ENCODE measurements at regions not wholly inside any gene's neighbourhood (a gene's known extent, or its start where the extent isn't known, plus 50 kb on each side); places are given as distances from the start of the nearest gene placed in this dataset.

DNA sequence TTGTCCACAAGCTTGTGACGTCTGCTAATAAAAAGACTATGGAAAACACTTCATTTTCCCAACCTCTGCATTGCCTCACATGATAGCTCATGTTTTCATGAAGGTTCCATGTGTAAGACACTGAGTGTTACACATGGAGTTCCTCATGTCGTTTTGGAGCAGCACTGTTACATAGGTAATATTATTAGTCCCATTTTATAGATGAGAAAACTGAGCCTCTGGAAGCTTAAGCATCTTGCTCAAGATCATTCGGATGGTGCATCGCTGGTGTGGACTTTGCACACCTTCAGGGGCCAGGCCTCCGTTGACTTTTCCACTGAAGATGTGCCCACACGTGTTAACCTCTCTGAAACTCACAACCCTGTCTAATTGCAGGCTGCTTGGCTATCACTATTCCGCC, 743.4 kb downstream of the UQCRFS1 start:
- intact Hi-C loops (cut with DNase I): loop anchor here in 1 of 2 donors (5.0 kb wide), 2 partner anchors 243 to 408 kb away; no protein-coding TSS in a partner anchor
- ATAC-seq (no peak), DNase-seq (no peak)

- ATAC-seq (peak in 1 of 2 donors; percentile 43), DNase-seq (no peak)
Measured at GRCh38 chr19:28468701-28469459, 744.1 kb downstream of the UQCRFS1 start.

GRCh38 chr19:28466107-28467045, 746.6 kb downstream of the UQCRFS1 start:
- peak in 1 of 2 donors; percentile 38 for ATAC-seq
- peak; percentile 58 for DNase-seq
- intact Hi-C loops (cut with DNase I): loop anchor here (2.0 to 5.0 kb wide), 3 partner anchors 246 to 412 kb away; no protein-coding TSS in a partner anchor

More at GRCh38 chr19:28468701-28469459, 744.1 kb downstream of the UQCRFS1 start:
- intact Hi-C loops (cut with DNase I): loop anchor here in 1 of 2 donors (5.0 kb wide), 2 partner anchors 243 to 408 kb away; no protein-coding TSS in a partner anchor

GRCh38 chr19:28465371-28466086, 747.4 kb downstream of the UQCRFS1 start:
- ATAC-seq (peak in 1 of 2 donors; percentile 51), DNase-seq (no peak)
- intact Hi-C loops (cut with DNase I): loop anchor here (2.0 to 5.0 kb wide), 4 partner anchors 245 to 413 kb away; no protein-coding TSS in a partner anchor

- ATAC-seq (no peak), DNase-seq (no peak)
- intact Hi-C loops (cut with DNase I): loop anchor here in 1 of 2 donors (2.0 kb wide), 1 partner anchor 247 kb away; no protein-coding TSS in a partner anchor
Measured at GRCh38 chr19:28463493-28464053, 749.4 kb downstream of the UQCRFS1 start.

- intact Hi-C loops (cut with DNase I): no loop called here
- ATAC-seq (no peak), DNase-seq (no peak)
Measured at GRCh38 chr19:28457620-28458019, 755.3 kb downstream of the UQCRFS1 start.

- DNase-seq: no peak
- intact Hi-C loops (cut with DNase I): no loop called here
- no peak for ATAC-seq
Measured at GRCh38 chr19:28456708-28457320, 756.1 kb downstream of the UQCRFS1 start.

- DNase-seq: no peak
- intact Hi-C loops (cut with DNase I): no loop called here
- no peak for ATAC-seq
Measured at GRCh38 chr19:28456252-28456651, 756.7 kb downstream of the UQCRFS1 start.

DNA sequence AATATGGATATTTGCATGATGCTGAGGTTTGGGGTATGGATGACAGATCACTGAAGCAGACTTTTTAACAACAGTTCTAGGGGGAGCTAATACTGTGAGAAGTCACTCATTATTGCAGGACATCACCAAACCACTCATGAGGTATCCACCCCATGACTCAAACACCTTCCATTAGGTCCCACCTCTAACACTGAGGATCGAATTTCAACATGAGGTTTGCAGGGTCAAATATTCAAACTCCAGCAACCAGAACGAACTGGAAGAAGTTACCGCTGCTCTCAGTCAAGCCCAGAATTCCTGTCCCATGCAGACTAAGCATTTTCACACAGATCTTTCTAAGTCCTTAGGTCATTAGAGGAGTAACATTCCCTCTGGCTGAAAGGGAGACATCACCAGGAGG, 758.9 kb downstream of the UQCRFS1 start:
- intact Hi-C loops (cut with DNase I): no loop called here
- DNase-seq (no peak), ATAC-seq (no peak)

GRCh38 chr19:28453420-28453819, 759.5 kb downstream of the UQCRFS1 start:
- DNase-seq (no peak), ATAC-seq (no peak)
- intact Hi-C loops (cut with DNase I): no loop called here

DNA sequence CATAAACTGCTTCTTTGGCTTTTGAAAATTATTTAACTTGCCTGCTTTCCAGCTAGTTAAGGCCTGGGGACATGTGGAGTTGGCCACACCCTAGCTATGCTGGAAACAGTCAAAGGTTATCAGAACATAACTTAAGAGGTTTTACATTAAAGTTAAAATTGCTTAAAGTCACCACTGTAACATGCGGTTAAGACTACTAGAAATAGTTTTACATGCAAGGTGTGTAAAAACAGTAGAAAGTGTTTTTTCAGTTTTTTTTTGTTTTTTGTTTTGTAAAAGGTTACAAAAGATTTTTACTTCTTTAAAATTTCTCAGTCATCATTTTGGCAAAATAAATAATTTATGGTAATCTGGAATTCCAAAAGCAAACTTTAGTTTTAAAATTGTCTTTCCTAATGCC, 763.1 kb downstream of the UQCRFS1 start:
- no peak for DNase-seq
- intact Hi-C loops (cut with DNase I): no loop called here
- no peak for ATAC-seq

- DNase-seq (no peak), ATAC-seq (no peak)
- intact Hi-C loops (cut with DNase I): no loop called here
Measured at GRCh38 chr19:28446511-28446910, 766.4 kb downstream of the UQCRFS1 start.

DNA sequence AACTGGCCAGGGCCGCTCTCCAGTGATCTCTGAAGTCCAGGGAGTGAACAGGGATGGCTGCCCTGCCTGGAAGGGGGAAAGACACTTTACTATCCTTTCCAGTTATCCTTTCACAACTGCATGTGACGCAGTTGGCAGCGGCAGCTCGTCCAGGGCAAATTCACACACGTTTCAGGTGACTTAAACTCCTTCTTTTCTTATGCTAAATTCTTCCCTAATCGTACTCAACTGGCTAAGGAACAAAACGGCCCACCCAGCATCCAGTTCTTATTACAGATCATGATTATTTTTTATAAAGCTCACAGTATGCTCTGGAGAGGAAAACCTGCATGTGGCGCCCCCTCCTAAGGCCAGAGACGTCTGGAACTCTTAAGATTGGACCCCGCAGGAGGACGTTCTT, 767.1 kb downstream of the UQCRFS1 start:
- DNase-seq: no peak
- intact Hi-C loops (cut with DNase I): no loop called here
- no peak for ATAC-seq

DNA sequence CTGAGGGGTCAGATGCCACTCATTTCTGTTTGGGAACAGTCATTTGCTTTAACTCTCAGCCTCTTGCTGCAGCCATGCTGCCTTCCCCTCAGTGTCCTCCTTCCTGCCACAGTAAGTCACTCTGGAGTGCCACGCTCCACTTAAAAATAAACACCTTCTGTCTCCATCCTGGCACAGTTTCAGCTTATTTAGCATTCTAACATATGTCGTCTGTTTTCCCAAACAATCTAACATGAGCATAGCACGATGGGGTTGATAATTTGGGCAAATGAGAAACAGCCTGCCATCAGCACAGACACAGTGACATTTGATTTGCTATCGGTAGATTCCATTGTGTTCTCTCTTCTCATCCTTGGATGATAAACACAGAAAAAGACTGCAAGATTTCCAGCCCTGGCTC, 768.6 kb downstream of the UQCRFS1 start:
- intact Hi-C loops (cut with DNase I): no loop called here
- DNase-seq: no peak
- no peak for ATAC-seq

- intact Hi-C loops (cut with DNase I): no loop called here
- ATAC-seq: no peak
- no peak for DNase-seq
Measured at GRCh38 chr19:28443361-28443760, 769.6 kb downstream of the UQCRFS1 start.

GRCh38 chr19:28437390-28438346, 775.3 kb downstream of the UQCRFS1 start:
- intact Hi-C loops (cut with DNase I): no loop called here
- no peak for ATAC-seq

GRCh38 chr19:28436320-28436719, 776.6 kb downstream of the UQCRFS1 start:
- intact Hi-C loops (cut with DNase I): no loop called here
- ATAC-seq (no peak), DNase-seq (no peak)

More at GRCh38 chr19:28437390-28438346, 775.3 kb downstream of the UQCRFS1 start:
- no peak for DNase-seq
